ENCODE measurements at regions not wholly inside any gene's neighbourhood (a gene's known extent, or its start where the extent isn't known, plus 50 kb on each side); places are given as distances from the start of the nearest gene placed in this dataset.

DNA sequence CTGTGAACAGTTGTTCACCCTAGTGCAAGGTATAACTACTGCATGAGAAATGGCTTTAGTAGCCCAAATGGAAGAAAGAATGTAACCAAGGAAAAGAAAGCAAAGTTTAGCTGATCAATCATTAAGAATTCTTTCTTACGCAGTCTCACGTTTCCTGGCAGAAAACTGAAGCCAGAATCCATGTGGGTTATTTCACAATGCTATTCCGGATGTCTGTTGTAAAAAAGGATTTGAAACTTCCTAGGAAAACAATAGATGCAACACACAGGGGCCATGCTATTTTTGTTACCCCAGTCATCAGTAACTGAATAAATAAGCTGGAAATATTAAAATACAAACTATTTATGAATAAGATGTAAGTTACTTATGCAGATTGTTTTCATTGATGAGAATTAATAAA lies 802.5 kb downstream of the CDH8 start:
- DNase-seq (no peak), ATAC-seq (ENCODE audit: low read depth) (no peak)
- intact Hi-C loops (cut with micrococcal nuclease), result no loop called here
- H3K4me3 Mint-ChIP-seq, result no peak overlapping the region
- POLR2A ChIA-PET, result no interaction called here
- CTCF ChIA-PET, result no interaction called here
- no peaks in the 10 kb centered on the region for H3K27me3 Mint-ChIP-seq
- H3K4me1 Mint-ChIP-seq, result no peaks in the 10 kb centered on the region
- H3K27ac Mint-ChIP-seq, result no peak overlapping the region
- H3K36me3 Mint-ChIP-seq (ENCODE audit: low read depth), result no peaks in the 10 kb centered on the region
- peaks cover 10% of the 10 kb centered on the region for H3K9me3 Mint-ChIP-seq
- TF ChIP-seq, protein P1, sequence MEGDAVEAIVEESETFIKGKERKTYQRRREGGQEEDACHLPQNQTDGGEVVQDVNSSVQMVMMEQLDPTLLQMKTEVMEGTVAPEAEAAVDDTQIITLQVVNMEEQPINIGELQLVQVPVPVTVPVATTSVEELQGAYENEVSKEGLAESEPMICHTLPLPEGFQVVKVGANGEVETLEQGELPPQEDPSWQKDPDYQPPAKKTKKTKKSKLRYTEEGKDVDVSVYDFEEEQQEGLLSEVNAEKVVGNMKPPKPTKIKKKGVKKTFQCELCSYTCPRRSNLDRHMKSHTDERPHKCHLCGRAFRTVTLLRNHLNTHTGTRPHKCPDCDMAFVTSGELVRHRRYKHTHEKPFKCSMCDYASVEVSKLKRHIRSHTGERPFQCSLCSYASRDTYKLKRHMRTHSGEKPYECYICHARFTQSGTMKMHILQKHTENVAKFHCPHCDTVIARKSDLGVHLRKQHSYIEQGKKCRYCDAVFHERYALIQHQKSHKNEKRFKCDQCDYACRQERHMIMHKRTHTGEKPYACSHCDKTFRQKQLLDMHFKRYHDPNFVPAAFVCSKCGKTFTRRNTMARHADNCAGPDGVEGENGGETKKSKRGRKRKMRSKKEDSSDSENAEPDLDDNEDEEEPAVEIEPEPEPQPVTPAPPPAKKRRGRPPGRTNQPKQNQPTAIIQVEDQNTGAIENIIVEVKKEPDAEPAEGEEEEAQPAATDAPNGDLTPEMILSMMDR (IDR thresholded peaks at IDR 0.05), result no peak

DNA sequence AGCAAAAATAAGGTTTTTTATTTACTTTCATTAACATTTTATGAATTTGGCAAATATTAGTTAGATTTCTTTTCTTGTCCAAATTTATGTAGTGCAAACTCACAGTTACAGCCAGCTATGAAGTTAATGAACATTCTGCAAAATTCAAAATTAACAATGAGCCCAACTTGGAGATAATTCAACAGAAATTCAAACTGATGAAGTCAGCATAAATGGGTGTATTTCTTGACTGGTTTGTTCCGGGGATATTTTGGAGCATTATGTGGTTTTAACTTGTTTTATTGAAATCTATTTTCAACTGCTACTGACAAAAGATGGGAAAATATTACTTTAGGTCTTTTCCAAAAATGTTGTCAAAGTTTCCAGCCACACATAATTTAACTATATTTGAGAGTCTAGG lies 807.9 kb downstream of the CDH8 start:
- TF ChIP-seq, protein P1 (IDR thresholded peaks at IDR 0.05), result no peak
- Mint-ChIP-seq H3K9me3 (peaks cover 4% of the 10 kb centered on the region), H3K27me3 (no peaks in the 10 kb centered on the region), H3K4me3 (no peak overlapping the region), H3K4me1 (no peaks in the 10 kb centered on the region), H3K27ac (no peak overlapping the region), H3K36me3 (ENCODE audit: low read depth) (no peaks in the 10 kb centered on the region)
- intact Hi-C loops (cut with micrococcal nuclease), result no loop called here
- ChIA-PET CTCF (no interaction called here), POLR2A (no interaction called here)
- no peak for DNase-seq
- ATAC-seq (ENCODE audit: low read depth), result no peak

DNA sequence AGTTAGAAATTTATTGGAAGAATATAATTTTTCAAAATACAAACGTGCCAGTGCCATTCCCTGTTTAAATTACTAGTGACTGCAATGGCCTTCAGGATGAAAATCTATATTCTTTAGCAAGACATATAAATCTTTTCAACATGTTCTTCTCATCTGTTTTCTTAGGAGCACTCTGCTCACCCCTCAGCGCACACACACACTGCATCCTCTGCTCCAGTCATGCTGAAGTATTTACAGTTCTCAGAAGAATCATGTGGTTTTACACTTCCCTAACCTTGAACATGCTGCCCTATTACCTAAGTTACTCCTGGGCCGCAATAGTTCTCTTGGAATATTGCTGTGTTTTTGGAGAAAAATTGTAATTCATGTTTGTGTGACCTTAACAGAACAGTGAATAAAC lies 820.6 kb downstream of the CDH8 start:
- intact Hi-C loops (cut with micrococcal nuclease), result no loop called here
- Mint-ChIP-seq H3K36me3 (ENCODE audit: low read depth) (no peaks in the 10 kb centered on the region), H3K27me3 (no peaks in the 10 kb centered on the region), H3K4me1 (no peaks in the 10 kb centered on the region), H3K4me3 (no peak overlapping the region), H3K9me3 (peaks cover 2% of the 10 kb centered on the region), H3K27ac (no peak overlapping the region)
- TF ChIP-seq, protein P1 (IDR thresholded peaks at IDR 0.05), result no peak
- ATAC-seq (ENCODE audit: low read depth) (no peak), DNase-seq (no peak)
- CTCF ChIA-PET, result no interaction called here
- POLR2A ChIA-PET, result no interaction called here

DNA sequence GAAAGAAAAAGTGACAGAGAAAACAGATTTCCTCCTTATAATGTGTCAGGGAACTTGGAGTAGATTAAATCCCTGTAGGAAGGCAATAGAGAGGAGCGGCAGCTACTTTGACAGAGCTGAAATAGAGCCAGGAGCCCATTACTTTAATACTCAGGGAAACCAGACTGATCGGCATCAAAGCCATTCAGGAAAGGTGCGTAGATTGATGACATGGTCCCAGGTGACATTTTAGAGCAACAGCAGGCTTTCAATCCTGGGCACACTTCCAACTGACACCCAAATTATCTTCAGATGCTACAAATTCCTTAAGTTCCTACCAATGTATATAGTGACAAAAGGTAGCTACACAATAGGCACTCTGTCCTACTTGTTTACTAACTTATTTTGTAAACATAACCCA lies 821.5 kb downstream of the CDH8 start:
- CTCF ChIA-PET, result no interaction called here
- H3K27ac Mint-ChIP-seq, result no peak overlapping the region
- DNase-seq (no peak), ATAC-seq (ENCODE audit: low read depth) (no peak)
- TF ChIP-seq, protein P1 (IDR thresholded peaks at IDR 0.05), result no peak
- no peak overlapping the region for H3K4me3 Mint-ChIP-seq
- no peaks in the 10 kb centered on the region for H3K4me1 Mint-ChIP-seq
- H3K9me3 Mint-ChIP-seq, result peaks cover 2% of the 10 kb centered on the region
- H3K36me3 Mint-ChIP-seq (ENCODE audit: low read depth), result no peaks in the 10 kb centered on the region
- intact Hi-C loops (cut with micrococcal nuclease), result no loop called here
- POLR2A ChIA-PET, result no interaction called here
- H3K27me3 Mint-ChIP-seq, result no peaks in the 10 kb centered on the region

DNA sequence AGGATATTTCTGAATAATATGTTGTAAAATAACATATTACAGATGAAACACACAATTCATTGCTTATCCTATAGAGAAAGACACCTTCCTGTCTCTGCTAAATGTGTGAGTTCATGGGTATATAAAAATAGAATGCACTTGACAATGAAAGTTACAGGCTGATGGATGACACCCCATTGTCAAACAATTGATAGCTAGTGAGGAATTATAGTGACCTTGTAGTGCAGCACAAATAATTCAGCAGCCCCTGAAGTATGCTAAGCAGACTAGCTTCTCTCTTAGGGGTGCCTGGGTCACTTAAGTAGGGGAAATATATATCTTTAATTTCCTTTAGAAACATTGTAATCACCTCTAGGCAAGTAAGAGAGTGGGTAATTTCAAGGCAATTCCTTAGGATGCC lies 826.2 kb downstream of the CDH8 start:
- no peak overlapping the region for H3K4me3 Mint-ChIP-seq
- no peaks in the 10 kb centered on the region for H3K4me1 Mint-ChIP-seq
- no peaks in the 10 kb centered on the region for H3K27me3 Mint-ChIP-seq
- no peak for ATAC-seq (ENCODE audit: low read depth)
- no peaks in the 10 kb centered on the region for H3K36me3 Mint-ChIP-seq (ENCODE audit: low read depth)
- CTCF ChIA-PET, result no interaction called here
- TF ChIP-seq, protein P1 (IDR thresholded peaks at IDR 0.05), result no peak
- intact Hi-C loops (cut with micrococcal nuclease), result no loop called here
- POLR2A ChIA-PET, result no interaction called here
- peaks cover 2% of the 10 kb centered on the region for H3K9me3 Mint-ChIP-seq
- no peak overlapping the region for H3K27ac Mint-ChIP-seq
- no peak for DNase-seq
